Neutrophil (primary cell): ENCODE measurements at regions not wholly inside any gene's neighbourhood (a gene's known extent, or its start where the extent isn't known, plus 50 kb on each side); places are given as distances from the start of the nearest gene placed in this dataset.

ENCODE experiments used
- H3K27ac ChIP-seq: fragments of 200-600 bp; sonication (generic); 2 replicates; pipeline ENCODE4 v1.5.1; 2016; ENCODE audit warnings: mild to moderate bottlenecking, moderate library complexity
- H3K27me3 ChIP-seq: fragments of 200-600 bp; sonication (generic); 2 replicates; pipeline ENCODE4 v1.6.0; 2016; ENCODE audit warnings: mild to moderate bottlenecking
- H3K36me3 ChIP-seq: fragments of 200-600 bp; sonication (generic); 2 replicates; pipeline ENCODE4 v1.5.1; 2017
- H3K4me1 ChIP-seq, 2 experiments: fragments of 200-600 bp in 1 of 2; sonication (generic) in 1 of 2; 1 replicate in 1 of 2; 2 replicates in 1 of 2; pipeline versions ENCODE4 v1.5.1 to v1.6.1; 2013 to 2016; ENCODE audit warnings: low read depth in 1 of 2, low read length in 1 of 2, mild to moderate bottlenecking in 1 of 2, moderate library complexity in 1 of 2; ENCODE audit not compliant: control insufficient read depth in 1 of 2, insufficient read depth in 1 of 2
- H3K4me3 ChIP-seq, 2 experiments: fragments of 200-600 bp in 1 of 2; sonication (generic) in 1 of 2; 1 replicate in 1 of 2; 2 replicates in 1 of 2; pipeline ENCODE4 v1.5.1; 2013 to 2016; ENCODE audit warnings: low read depth in 1 of 2, low read length in 1 of 2, mild to moderate bottlenecking in 1 of 2, moderate library complexity in 1 of 2
- H3K9me3 ChIP-seq: fragments of 200-600 bp; sonication (generic); 2 replicates; pipeline ENCODE4 v1.5.1; 2016
- CTCF ChIP-seq: fragments of 200-600 bp; sonication (generic); IDR thresholded peaks from 2 replicates; pipeline ENCODE4 v1.5.1; 2016; ENCODE audit warnings: antibody characterized with exemption

GRCh38 chr9:86454701-86455615 lies 100.7 kb upstream of the TUT7 start:
- Histone ChIP-seq H3K4me1 (no peaks in the 10 kb centered on the region), H3K36me3 (no peaks in the 10 kb centered on the region), H3K27ac (no peak overlapping the region), H3K27me3 (peaks cover 10% of the 10 kb centered on the region), H3K4me3 (no peak overlapping the region), H3K9me3 (no peaks in the 10 kb centered on the region)
- TF ChIP-seq CTCF: no peak

- H3K4me1 ChIP-seq: no peaks in the 10 kb centered on the region
- no peak for TF ChIP-seq CTCF
- H3K27me3 ChIP-seq: peaks cover 10% of the 10 kb centered on the region
- no peaks in the 10 kb centered on the region for H3K9me3 ChIP-seq
- H3K36me3 ChIP-seq: no peaks in the 10 kb centered on the region
- H3K4me3 ChIP-seq: no peak overlapping the region
- H3K27ac ChIP-seq: no peak overlapping the region
These were observed 98.1 kb upstream of the TUT7 start for GRCh38 chr9:86452201-86452828.

- no peaks in the 10 kb centered on the region for H3K9me3 ChIP-seq
- no peak for TF ChIP-seq CTCF
- H3K4me1 ChIP-seq: no peaks in the 10 kb centered on the region
- H3K36me3 ChIP-seq: no peaks in the 10 kb centered on the region
- no peak overlapping the region for H3K27ac ChIP-seq
- H3K4me3 ChIP-seq: no peak overlapping the region
- H3K27me3 ChIP-seq: peaks cover 2% of the 10 kb centered on the region
These were observed 95.0 kb upstream of the TUT7 start for GRCh38 chr9:86449246-86449645.

- H3K4me1 ChIP-seq: no peaks in the 10 kb centered on the region
- H3K27ac ChIP-seq: no peak overlapping the region
- H3K36me3 ChIP-seq: no peaks in the 10 kb centered on the region
- no peaks in the 10 kb centered on the region for H3K27me3 ChIP-seq
- no peaks in the 10 kb centered on the region for H3K9me3 ChIP-seq
- no peak overlapping the region for H3K4me3 ChIP-seq
- no peak for TF ChIP-seq CTCF
These were observed 91.5 kb upstream of the TUT7 start for GRCh38 chr9:86445671-86446070.

GRCh38 chr9:86443992-86444391 lies 89.8 kb upstream of the TUT7 start:
- H3K4me1 ChIP-seq: no peaks in the 10 kb centered on the region
- TF ChIP-seq CTCF: no peak
- H3K27ac ChIP-seq: no peak overlapping the region
- no peaks in the 10 kb centered on the region for H3K27me3 ChIP-seq
- no peak overlapping the region for H3K4me3 ChIP-seq
- H3K9me3 ChIP-seq: no peaks in the 10 kb centered on the region
- no peaks in the 10 kb centered on the region for H3K36me3 ChIP-seq
